HPDE6-E6E7 (cell line): ENCODE measurements at regions not wholly inside any gene's neighbourhood (a gene's known extent, or its start where the extent isn't known, plus 50 kb on each side); places are given as distances from the start of the nearest gene placed in this dataset.
"Not testable (repeated sequence)": the region's sequence is repeated elsewhere in the genome, so short reads cannot be mapped to it uniquely, and the experiment has no call there.

Source experiments
- DNase-seq: peaks from one replicate; pipeline ENCODE4 v3.0.0; 2011; ENCODE audit warnings: missing footprints; ENCODE audit errors: extremely low spot score

DNA sequence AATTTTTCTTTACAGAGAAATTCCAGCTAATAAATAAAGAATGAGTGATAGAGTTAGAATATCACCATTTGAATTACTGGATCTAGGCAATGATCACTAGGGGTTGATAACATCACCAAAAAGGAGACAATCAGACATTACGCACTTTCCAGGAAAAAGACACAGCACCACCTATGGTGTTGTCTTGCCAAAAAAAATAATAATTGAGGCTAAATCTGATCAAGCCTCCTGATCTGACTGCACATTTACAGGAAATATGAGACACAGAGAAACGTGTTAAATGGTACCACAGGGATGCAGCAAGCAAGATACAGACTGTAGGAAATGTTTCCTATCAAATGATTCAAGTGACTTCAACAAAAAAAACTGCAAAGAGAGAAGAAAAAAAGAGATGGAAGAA, 92.8 kb downstream of the EOMES start:
- no peak for DNase-seq

DNA sequence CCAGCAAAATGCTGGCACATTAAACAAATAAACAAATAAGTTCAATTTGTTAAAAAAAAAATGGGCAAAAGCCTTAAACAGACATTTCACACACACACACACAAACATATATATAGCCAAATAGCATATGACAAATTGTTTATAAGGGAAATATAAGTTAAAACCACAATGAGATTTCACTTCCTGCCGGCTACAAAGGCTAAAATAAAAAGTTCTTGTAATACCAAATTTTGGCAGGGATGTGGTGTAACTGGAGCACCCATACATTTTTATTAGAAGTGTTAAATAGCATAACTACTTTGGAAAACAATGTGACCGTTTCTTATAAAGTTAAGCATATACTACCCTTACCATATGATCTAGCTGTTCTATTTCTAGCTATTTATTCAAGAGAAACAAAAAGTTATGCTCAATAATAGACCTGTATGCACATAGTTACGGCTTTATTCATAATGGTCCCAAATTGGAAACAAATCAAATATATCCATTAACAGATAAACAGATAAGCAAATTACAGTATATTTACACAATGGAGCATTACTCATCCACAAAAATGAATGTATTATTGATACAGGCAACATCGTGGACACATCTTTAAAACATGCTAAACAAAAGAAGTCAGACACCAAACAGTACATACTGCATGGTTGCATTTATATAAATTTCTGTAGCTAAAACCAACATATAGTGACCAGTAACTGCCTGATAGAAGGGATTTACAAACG, 93.9 kb downstream of the EOMES start:
- no peak for DNase-seq

DNA sequence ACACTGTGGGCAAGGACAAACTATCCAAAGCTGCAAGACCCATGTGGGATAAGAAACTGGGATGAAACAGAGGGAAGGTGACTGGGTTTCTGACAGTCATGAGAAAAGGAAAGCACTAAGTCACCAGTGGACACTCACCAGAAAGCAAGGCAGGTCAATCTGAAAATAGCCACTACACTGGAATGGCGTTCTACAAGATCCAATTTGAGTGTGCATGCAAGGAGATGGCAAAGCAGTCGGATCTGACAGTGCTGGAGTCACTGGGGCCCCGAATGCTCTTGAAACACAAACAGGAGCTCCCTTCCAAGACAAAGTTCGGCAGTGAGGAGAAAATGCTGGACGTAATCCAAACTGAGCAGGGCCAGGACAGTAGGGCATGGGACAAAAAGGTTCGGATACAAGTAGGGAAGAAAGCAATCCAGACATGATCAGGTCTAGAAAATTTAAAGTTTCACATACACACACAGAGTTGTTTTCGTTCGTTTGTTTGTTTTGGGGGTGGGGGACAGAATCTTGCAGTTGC, 95.5 kb downstream of the EOMES start:
- DNase-seq = no peak

DNA sequence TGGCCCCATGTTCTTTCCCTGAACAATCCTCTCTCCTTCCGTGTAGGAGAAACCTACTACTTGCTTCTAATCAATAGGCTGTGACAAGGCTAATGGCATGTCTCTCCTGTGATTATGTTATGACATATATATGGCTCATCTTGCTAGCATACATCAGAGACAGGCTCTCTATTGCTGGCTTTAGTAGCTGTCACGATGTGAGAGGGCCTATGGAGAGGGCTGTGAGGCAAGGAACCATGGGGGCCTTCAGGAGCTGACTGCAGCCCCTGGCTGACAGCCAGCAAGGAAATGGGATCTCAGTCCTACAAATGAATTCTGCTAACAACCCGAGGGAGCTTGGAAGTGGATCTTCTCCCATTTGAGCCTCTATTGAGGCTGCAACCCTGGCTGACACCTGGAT, 96.3 kb downstream of the EOMES start:
- DNase-seq = no peak

DNA sequence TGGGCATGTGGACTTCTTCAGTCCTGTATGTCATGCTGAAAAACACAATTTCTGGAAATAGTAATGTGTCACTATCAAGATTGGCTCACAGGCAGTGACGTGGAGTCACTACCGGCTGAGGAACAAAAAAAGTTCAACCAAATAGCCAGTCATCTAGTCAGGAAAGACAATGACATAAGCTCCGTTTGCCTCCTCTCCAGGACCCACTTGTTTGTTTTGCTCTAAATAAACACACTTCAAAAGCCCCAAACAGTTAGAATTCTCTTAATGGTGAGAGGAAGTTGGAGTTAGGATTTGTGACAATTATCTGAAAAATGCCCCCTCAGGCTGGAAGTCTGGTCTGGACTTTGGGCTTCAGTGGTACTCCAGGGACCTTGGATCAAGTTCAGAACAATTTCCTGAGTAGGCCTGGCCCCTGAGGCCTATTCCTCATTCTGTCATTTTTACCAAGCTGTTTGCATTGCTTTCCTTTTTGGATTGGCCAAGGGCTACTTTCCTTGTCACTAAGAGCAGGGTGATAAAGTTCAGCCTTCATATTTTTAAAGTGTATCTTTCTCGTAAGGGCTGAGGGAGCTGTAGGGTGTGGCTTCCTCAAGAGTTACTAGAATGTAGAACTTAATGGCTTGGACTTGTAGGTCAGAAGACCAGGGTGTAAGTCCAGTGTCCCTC, 98.9 kb downstream of the EOMES start:
- DNase-seq = no peak

DNA sequence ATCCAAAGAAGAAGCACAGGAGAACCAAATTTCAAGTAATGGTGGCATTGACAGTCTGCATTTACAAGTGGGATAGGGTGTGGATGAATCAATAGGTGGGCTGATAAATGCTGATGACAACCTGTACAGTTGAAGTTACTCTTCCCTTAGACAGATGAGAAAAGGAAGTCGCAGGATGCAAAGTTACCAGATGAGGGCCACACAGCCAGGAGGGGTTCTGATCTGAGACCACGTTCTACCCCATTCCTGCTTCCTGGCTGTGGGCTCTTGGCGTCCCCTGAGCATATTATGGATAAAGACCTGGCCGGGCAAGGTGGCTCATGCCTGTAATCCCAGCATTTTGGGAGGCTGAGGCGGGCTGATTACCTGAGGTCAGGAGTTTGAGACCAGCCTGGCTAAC, 104.6 kb downstream of the EOMES start:
- no peak for DNase-seq

DNA sequence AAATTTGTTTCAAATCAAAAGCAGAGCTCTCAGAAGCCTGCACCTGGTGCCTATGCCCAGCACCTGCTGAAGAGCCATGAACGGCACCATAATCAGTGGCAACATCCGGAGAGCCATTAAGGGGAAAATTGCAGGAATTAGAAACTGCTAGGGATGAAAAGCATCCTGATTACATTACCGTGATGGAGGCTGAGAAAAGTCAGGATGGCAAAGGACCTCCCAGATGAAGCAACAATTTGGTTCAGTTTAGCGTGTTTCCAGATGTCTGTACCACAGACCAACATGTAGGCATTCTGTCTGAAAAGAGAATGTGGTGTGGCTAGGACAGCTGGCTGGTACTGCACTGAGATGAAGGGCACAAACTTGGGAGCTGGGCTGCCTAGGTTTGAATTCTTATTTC, 106.1 kb downstream of the EOMES start:
- no peak for DNase-seq

DNA sequence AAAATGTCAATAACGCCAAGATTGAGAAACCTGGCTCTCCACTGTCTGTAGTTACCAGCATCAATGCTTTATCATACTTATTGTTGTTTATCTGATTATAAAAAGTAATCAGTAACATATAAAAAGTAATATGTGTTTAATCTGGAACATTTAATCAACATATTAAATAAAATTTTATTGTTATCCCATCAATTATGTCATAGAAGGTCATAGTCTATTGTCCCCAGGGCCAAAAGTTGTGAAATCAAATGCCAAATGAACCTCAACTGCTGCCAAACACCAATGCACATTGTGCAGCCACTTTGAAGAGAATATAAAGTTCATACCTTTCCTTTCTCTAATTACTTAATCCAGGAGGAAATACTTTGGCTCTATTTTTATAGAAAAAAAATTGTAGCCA, 106.6 kb downstream of the EOMES start:
- DNase-seq = no peak

DNA sequence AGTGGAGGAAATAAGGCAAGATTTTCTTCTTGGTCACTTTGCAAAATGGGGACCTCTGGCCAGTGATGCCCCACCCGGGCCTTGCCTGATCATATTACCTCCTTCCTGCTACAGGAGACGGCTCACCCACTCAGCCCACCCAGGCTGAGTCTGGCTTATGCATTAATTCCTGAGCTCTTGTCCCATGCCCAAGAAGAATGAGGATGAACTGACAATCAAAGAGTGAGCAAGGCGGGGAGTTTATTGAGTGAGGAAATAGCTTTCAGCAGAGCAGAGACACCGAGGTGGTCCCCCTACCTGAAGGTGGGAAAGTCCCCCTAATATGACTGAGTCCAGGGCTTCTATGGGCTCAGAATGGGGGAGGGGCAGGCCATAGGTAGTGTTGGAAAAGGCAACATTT, 107.5 kb downstream of the EOMES start:
- DNase-seq = no peak

DNA sequence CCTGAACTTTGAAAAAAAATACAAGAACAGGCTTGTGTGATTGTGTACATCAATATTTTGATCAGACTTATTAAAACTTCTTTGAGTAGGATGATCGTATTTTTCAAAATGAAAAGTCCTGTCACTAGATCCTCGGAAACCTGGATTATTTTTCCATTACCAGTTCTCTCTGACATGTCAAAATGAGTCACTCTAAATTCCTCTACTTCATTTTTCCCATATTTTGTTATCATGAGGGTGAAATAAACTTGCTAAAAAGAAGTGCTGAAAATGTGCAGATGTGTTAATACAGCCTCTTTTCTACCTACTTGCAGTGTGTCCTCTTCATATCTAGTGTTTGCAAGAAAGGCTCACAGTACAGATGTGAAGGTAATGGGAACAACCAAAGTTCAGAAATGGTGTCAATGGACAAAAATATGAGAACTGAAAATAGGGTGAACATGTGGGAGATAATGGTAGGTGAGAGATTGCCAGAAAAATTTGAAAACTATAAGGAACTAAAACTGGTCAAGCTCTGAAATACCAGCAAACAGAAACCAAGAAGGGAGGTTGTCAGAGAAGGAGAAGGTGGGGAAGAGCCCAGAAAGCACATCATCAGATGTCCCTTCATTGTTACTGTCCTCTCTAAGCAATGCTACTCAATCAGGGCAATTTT, 108.2 kb downstream of the EOMES start:
- no peak for DNase-seq

DNA sequence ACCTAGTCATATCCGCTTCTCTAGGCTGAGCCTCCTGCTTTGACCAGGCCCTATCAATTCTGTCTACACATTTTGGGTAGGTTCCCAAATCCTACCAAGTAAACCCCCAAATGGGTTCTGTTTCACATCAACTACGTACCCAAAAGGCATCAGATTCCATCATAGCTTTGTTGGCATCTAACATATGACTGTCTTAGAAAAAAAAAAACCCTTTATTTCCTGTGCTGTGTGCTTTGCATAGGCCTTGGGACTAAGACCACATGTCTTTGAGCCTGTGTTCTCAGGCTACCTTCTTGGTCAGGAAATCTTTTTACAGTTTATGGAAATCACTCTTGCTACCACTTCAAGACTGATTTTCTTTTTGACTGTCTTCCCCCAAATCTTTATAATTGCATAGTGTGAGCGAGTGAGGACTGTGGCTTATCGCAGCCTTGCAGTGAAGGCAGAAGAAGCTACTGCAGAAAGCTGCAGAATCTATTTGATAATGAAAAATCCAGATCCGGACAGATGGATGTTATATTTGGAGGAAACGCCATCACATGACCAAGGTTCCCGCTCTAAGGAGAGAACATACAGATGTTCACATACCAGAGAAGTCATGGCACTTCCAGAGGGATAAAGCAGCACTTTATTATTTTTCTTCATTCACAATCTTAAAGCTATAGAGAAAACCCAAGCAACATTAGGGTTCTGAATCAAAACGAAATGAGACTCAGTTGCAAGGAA, 111.2 kb downstream of the EOMES start:
- no peak for DNase-seq

DNA sequence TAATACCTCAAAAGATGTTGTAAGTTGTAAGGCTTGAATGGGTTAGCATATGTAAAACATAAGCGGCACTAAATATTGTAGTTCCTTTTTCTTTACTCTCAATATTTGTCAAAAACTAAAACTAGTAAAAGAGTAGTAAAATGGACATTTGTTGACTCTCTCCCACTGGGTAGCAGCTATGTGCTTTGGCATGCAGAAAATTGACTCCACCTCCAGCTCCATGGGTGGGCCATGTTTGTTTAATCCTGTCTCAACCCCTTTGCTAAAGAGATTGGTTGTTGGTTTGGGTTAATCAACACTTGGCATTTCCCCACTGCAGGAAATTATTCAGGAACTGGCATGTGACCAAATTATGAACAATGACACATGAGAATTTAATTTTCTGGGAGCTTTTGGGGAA, 114.8 kb downstream of the EOMES start:
- DNase-seq = no peak

DNA sequence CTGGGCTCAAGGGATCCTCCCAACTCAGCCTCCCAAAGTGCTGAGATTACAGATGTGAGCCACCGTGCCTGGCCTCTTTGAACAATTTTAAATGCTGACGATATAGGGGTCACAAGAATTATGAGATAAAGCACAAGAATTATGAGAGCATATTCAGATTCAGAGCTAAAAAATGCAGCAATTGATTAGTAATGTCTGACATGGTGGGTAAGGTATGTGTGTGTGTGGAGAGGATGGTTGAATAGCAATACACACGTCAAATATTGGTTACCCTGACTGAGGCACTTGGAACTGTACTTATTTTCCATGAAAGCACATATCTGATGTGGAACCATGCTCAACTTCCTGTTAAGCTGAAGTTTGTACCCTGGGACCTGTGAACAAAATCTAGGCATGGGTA, 115.6 kb downstream of the EOMES start:
- no peak for DNase-seq

DNA sequence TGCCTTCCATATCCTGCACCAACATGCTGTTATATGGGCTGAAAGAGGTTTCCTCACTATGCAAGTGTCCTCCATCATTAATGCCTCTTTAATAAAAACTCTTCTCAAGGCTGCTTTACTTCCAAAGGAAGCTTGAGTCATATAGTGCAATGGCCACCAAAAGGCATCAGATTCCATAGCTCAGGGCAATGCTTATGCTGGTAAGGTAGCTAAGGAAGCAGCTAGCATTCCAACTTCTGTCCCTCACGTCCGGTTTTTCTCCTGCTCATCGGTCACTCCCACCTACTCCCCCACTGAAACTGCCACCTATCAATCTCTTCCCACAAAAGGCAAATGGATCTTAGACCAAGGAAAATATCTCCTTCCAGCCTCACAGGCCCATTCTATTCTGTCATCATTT, 117.1 kb upstream of the SLC4A7 start:
- DNase-seq = not testable (repeated sequence)

DNA sequence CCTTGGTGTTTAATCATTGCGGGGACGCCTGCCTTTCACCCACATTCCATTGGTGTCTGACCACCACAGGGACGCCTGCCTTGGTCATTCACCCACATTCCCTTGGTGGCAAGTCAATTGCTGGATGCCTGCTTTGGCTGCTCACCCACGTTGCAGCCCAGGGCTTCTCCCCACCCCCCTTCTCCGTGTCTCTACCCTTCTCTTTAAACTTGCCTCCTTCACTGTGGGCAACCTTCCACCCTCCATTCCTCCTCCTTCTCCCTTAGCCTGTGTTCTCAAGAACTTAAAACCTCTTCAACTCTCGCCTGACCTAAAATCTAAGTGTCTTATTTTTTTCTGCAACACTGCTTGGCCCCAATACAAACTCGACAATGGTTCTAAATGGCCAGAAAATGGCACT, 115.6 kb upstream of the SLC4A7 start:
- DNase-seq = not testable (repeated sequence)

DNA sequence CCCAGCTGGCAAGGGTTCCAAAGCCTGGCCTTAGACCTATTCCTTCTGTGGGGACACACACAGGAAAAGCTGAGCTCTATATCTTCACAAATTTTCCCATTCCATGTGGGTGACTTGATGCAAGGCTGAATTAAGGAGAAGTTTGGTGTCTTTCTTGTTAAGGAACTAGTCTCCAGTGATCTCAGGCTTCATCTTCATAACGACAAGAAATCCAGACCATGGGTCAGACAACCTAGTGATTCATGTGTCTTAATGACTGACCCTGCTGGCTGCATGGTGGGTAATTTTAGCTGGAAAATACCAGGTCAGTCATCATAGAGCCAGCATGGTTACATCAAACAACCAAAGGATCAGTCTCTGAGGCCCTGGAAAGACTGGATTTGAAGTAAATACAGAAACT, 112.7 kb upstream of the SLC4A7 start:
- DNase-seq = no peak

DNA sequence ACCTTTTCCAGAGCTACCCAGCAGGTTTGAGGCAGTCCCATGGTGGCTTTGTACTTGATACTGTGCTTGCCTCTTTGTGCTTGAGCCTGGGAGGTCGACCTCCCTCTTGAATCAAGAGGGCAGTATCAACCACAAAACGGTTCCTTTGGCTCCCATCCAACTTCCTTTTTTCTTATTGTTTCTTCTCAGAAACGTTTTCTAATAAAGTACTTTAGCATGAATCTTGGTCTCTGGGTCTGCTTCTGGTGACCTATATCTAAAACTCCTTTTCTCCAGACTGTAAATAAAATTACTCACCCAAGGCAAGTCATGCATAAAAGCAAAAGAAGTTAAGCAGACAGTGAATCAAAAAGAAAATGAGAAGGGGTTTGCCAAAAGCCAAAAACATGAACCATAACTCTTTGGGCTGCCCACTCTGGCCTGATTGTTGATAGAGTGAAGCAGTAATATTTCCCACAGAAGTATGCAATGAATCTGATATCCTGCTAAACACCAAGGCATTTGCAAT, 112.2 kb upstream of the SLC4A7 start:
- no peak for DNase-seq

DNA sequence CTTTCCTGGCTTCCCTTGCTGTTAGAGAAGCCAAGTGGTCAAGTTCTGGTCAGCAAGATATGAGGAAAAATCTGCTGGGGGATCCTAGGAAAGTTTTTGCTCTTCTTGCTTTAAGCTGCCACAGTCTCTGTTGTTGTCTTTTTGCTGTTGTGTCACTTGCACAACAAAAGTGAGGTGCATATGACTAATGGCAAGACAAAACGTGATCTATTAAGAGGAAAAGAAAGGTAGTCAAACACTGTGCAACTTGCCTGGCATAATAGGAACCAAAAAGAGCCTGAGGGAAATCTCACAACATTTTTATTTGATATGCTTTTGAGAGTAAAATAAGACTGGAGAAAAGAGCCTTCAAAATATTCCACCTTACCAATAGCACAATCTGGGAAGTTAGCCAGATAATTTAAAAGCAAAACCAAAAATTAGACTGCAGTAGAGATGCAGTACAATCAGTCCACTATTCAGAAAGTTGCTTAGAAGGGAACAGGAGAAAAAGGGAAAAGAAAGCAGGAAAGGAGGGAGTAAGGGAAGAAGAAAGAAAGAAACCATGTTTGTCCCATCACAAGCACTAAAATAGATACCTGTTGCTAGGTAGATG, 110.0 kb upstream of the SLC4A7 start:
- no peak for DNase-seq

DNA sequence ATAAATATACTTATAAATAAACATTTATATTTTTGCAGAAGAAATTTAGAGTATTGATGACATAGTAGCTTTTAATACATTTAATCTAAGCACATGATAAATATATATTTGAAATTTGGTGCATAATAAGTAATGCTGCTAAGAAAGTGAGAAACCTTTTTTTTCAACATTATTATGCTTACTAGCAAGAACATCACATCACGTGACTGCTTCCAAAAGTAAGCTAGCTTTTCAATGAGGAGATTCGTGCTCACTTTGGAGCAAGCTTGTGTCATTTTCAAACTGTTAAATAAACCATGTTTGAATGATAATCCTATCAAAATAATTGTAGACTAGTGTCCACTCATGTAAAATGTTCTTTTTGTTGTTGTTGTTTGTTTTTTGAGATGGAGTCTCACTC, 109.0 kb upstream of the SLC4A7 start:
- DNase-seq = no peak

DNA sequence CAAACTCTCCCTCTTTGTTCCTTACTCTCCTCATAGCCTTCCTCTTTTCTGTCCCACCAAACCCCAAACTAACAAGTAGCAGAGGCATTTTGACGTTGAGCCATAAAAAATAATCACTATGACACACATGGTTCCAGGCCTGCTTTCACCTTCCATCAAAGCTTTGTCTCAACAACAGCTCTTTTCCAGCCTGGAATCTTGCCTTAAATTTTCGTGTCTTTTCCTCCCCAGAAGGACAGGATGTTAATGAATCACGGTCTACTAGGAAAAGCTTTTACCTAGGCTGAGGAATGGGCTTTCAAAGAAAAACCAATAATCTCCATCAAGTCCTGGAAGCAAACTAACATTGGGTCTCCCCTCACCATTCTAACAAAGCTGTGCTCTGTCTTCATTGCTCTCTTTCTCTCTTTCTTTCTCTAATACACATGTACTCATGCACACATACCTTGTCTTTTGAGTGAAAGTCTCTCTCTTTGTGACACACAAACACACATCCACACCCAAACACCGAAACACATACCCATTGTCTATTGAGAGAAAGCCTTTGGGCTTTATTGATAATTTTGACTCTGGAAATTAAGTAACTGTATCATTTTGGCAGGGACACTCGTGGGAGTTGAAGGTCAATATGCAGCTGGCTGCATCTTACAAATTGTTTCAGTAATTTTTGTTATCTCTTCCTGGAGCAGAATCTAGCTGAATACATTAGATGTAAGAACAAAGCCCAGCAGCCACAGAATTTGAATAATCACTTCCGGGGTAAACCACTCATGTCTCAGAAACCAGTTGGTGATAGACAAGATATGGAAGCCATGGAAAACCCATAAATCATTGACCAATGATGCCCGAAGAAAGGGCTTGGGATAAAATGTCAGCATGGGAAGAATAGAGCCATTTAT, 107.4 kb upstream of the SLC4A7 start:
- DNase-seq = no peak
